ENCODE measurements at regions not wholly inside any gene's neighbourhood (a gene's known extent, or its start where the extent isn't known, plus 50 kb on each side); places are given as distances from the start of the nearest gene placed in this dataset.

GRCh38 chr18:50454387-50454988 lies 79.6 kb downstream of the SKA1 start:
- TF ChIP-seq CTCF (IDR thresholded peaks at IDR 0.05) (no peak), POLR2AphosphoS5 (IDR thresholded peaks at IDR 0.05) (no peak), POLR2A (IDR thresholded peaks at IDR 0.05) (no peak), EP300 (IDR thresholded peaks at IDR 0.05) (no peak)
